Lung (tissue), 11 donors: ENCODE measurements at regions not wholly inside any gene's neighbourhood (a gene's known extent, or its start where the extent isn't known, plus 50 kb on each side); places are given as distances from the start of the nearest gene placed in this dataset.

Source experiments
- ATAC-seq: fragments of 200-7000 bp; cut with Tn5 transposase; one replicate; pipeline ENCODE4 v1.9.1; 2020; ENCODE audit warnings: moderate number of reproducible peaks; ENCODE audit not compliant: insufficient read depth, low FRiP score
- DNase-seq, 3 donors: peaks; one replicate each; pipeline ENCODE4 v3.0.0-alpha.2; 2013 to 2017
- H3K27ac ChIP-seq, 2 donors: one replicate each; pipeline ENCODE4 v1.5.1; 2013; ENCODE audit warnings: mild to moderate bottlenecking in 2 of 2, moderate library complexity in 2 of 2, control low read depth in 1 of 2, inconsistent platforms in 1 of 2, low read depth in 1 of 2, low read length in 1 of 2
- H3K27me3 ChIP-seq, 3 donors: one replicate each; pipeline ENCODE4 v1.5.1; 2013; ENCODE audit warnings: low read length in 2 of 3; ENCODE audit not compliant: control insufficient read depth in 3 of 3, insufficient read depth in 3 of 3
- H3K36me3 ChIP-seq, 4 donors: one replicate each; pipeline ENCODE4 v1.5.1; 2013; ENCODE audit warnings: low read length in 4 of 4, mild to moderate bottlenecking in 1 of 4, moderate library complexity in 1 of 4; ENCODE audit not compliant: control insufficient read depth in 4 of 4, insufficient read depth in 4 of 4
- H3K4me1 ChIP-seq, 5 donors: one replicate each; pipeline ENCODE4 v1.5.1; 2013; ENCODE audit warnings: low read length in 5 of 5, mild to moderate bottlenecking in 2 of 5, moderate library complexity in 1 of 5; ENCODE audit not compliant: control insufficient read depth in 5 of 5, insufficient read depth in 5 of 5
- H3K4me3 ChIP-seq: one replicate; pipeline ENCODE4 v1.5.1; 2013; ENCODE audit warnings: mild to moderate bottlenecking, control low read depth, moderate library complexity
- H3K9ac ChIP-seq, 2 donors: one replicate each; pipeline ENCODE4 v1.5.1; 2013; ENCODE audit warnings: low read length in 2 of 2, control low read depth in 1 of 2; ENCODE audit not compliant: insufficient read depth in 1 of 2
- H3K9me3 ChIP-seq, 4 donors: one replicate each; pipeline ENCODE4 v1.5.1; 2013; ENCODE audit warnings: low read length in 3 of 4, mild to moderate bottlenecking in 1 of 4, moderate library complexity in 1 of 4; ENCODE audit not compliant: control insufficient read depth in 4 of 4, insufficient read depth in 3 of 4
- CTCF ChIP-seq: IDR thresholded peaks from 2 replicates; pipeline ENCODE4 v1.5.1; 2012; ENCODE audit warnings: mild to moderate bottlenecking; ENCODE audit errors: control extremely low read depth, extremely low read depth
- WGBS, 2 donors: extraction: QIAGEN DNeasy Blood & Tissue Kit; methylation state at CpG; one replicate each; pipeline ENCODE4 v1.1.7; 2013; 5-methylcytosine and 5-hydroxymethylcytosine counted together
- donor health status: control.
- donor health status: control.
- donor health status: Bipolar disorder and iron deficiency.
- donor health status: healthy.
- donor health status: DM: yes; HTN: yes; CAD: no.

GRCh38 chr7:49037346-49038210 lies 113.2 kb downstream of the CDC14C start:
- no peaks in the 10 kb centered on the region for H3K27me3 ChIP-seq
- 7 to 12% methylated on average over 2 of the region's 2 CpGs for WGBS, 2 donors
- H3K4me3 ChIP-seq = no peak overlapping the region
- ATAC-seq (no peak), DNase-seq (no peak)
- H3K4me1 ChIP-seq = no peaks in the 10 kb centered on the region
- no peak overlapping the region for H3K9ac ChIP-seq
- no peaks in the 10 kb centered on the region for H3K36me3 ChIP-seq
- H3K27ac ChIP-seq = no peak overlapping the region
- TF ChIP-seq CTCF = no peak
- no peaks in the 10 kb centered on the region for H3K9me3 ChIP-seq

- Histone ChIP-seq H3K9me3 (no peaks in the 10 kb centered on the region), H3K9ac (no peak overlapping the region), H3K4me1 (no peaks in the 10 kb centered on the region), H3K4me3 (no peak overlapping the region), H3K27me3 (no peaks in the 10 kb centered on the region), H3K27ac (no peak overlapping the region), H3K36me3 (no peaks in the 10 kb centered on the region)
- 74 to 80% methylated on average over 1 of the region's 1 CpG for WGBS, 2 donors
- no peak for TF ChIP-seq CTCF
- DNase-seq (no peak), ATAC-seq (no peak)
These were observed 114.5 kb downstream of the CDC14C start for GRCh38 chr7:49038821-49039358.

GRCh38 chr7:49060743-49061142 lies 136.4 kb downstream of the CDC14C start:
- no peaks in the 10 kb centered on the region for H3K9me3 ChIP-seq
- H3K4me1 ChIP-seq = no peaks in the 10 kb centered on the region
- no peaks in the 10 kb centered on the region for H3K27me3 ChIP-seq
- H3K4me3 ChIP-seq = no peak overlapping the region
- no peak overlapping the region for H3K9ac ChIP-seq
- no peak for TF ChIP-seq CTCF
- no peak for ATAC-seq
- H3K27ac ChIP-seq = no peak overlapping the region
- no peaks in the 10 kb centered on the region for H3K36me3 ChIP-seq
- 83 to 91% methylated on average over 3 of the region's 3 CpGs for WGBS, 2 donors
- no peak for DNase-seq
